PC-9 (cell line): ENCODE measurements at regions not wholly inside any gene's neighbourhood (a gene's known extent, or its start where the extent isn't known, plus 50 kb on each side); places are given as distances from the start of the nearest gene placed in this dataset.

ENCODE experiments used
- BruUV-seq: library from RNA; stranded (reverse); fragments of 400-500 nt; replicated peaks from 2 replicates; lab custom pipeline; 2021; lab: Mats Ljungman, UMichigan
- CTCF ChIA-PET: fragments of 300-600 bp; sonication (Branson Sonifier 250); formaldehyde crosslinking; loops from one replicate; lab custom pipeline; 2022; ENCODE audit warnings: antibody characterized with exemption; lab: Charles Lee
- POLR2A ChIA-PET: fragments of 300-600 bp; sonication (Branson Sonifier 250); formaldehyde crosslinking; loops from one replicate; lab custom pipeline; 2022; ENCODE audit warnings: antibody characterized with exemption; ENCODE audit not compliant: unreplicated experiment; lab: Charles Lee
- DNase-seq, 2 experiments: peaks; one replicate each; pipeline versions ENCODE4 v3.0.0 to v3.0.0-alpha.2; 2015 to 2022; ENCODE audit warnings: mixed read lengths in 1 of 2
- H2AFZ ChIP-seq: fragments of 200-600 bp; sonication (generic); 2 replicates; pipeline ENCODE4 v1.8.1; 2017; ENCODE audit warnings: antibody characterized with exemption
- H3F3A ChIP-seq: fragments of 200-600 bp; sonication (generic); 2 replicates; pipeline ENCODE4 v1.8.1; 2017; ENCODE audit warnings: antibody characterized with exemption, mild to moderate bottlenecking, low read depth; ENCODE audit not compliant: insufficient read depth
- H3K27ac ChIP-seq: fragments of 200-600 bp; sonication (generic); 2 replicates; pipeline ENCODE4 v1.6.1; 2016; ENCODE audit warnings: mixed run types
- H3K27me3 ChIP-seq: fragments of 200-600 bp; sonication (generic); 2 replicates; pipeline ENCODE4 v1.6.1; 2016; ENCODE audit warnings: low read depth, mixed run types; ENCODE audit not compliant: insufficient read depth
- H3K36me3 ChIP-seq: fragments of 200-600 bp; sonication (generic); 2 replicates; pipeline ENCODE4 v1.6.1; 2016; ENCODE audit warnings: low read depth, mixed run types
- H3K4me1 ChIP-seq: fragments of 200-600 bp; sonication (generic); replicated peaks from 2 replicates; pipeline ENCODE4 v1.6.1; 2016; ENCODE audit warnings: mixed run types; ENCODE audit not compliant: insufficient read depth
- H3K4me2 ChIP-seq: fragments of 200-600 bp; sonication (generic); 2 replicates; pipeline ENCODE4 v1.6.1; 2017; ENCODE audit warnings: mixed run types
- H3K4me3 ChIP-seq: fragments of 200-600 bp; sonication (generic); 2 replicates; pipeline ENCODE4 v1.6.1; 2016; ENCODE audit warnings: mixed run types
- H3K79me2 ChIP-seq: fragments of 200-600 bp; sonication (generic); 2 replicates; pipeline ENCODE4 v1.6.1; 2017; ENCODE audit warnings: low read depth, mixed run types
- H3K9me2 ChIP-seq: fragments of 200-600 bp; sonication (generic); 2 replicates; pipeline ENCODE4 v1.8.1; 2017; ENCODE audit warnings: mild to moderate bottlenecking; ENCODE audit not compliant: insufficient read depth
- H3K9me3 ChIP-seq: fragments of 200-600 bp; sonication (generic); 2 replicates; pipeline ENCODE4 v1.8.1; 2016; ENCODE audit warnings: low read depth; ENCODE audit not compliant: insufficient read depth
- H4K20me1 ChIP-seq: fragments of 200-600 bp; sonication (generic); 2 replicates; pipeline ENCODE4 v1.8.1; 2017; ENCODE audit not compliant: insufficient read depth
- EZH2 ChIP-seq: fragments of 200-600 bp; sonication (generic); IDR thresholded peaks from 2 replicates; pipeline ENCODE4 v1.8.0; 2017; ENCODE audit warnings: antibody characterized with exemption, low read depth
- intact Hi-C: fragments of 100-400 bp; cut with micrococcal nuclease; formaldehyde crosslinking; loops from one replicate; pipeline ENCODE4 v1.10.0; 2022; ENCODE audit not compliant: unreplicated experiment
- TF ChIP-seq, protein P1 (sequence below): fragments of 200-600 bp; sonication (generic); conservative IDR thresholded peaks from 2 replicates; pipeline ENCODE4 v1.6.1; 2017; ENCODE audit warnings: mixed run types, antibody characterized with exemption, mild to moderate bottlenecking, moderate library complexity

DNA sequence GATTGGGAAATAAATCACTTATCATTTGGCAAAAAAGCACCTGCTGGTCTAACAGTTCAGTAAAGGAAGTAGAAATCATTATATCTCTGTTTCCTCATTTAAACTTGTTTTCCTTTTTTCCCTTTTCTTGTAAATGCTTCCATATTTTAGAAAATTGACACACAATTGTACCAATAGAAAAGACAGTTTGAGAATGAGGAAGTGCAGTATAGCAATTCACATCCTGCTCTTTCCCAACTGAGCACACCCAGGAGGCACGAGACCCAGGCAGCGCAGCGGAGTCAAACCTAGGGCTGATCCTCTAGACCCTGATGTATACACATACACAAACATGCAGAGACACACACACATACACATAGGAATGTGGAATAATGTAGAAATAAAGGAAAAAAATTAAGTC, 74.8 kb upstream of the PACRGL start:
- no peaks in the 10 kb centered on the region for H3K36me3 ChIP-seq
- H3K27me3 ChIP-seq: no peaks in the 10 kb centered on the region
- H3K9me3 ChIP-seq: no peaks in the 10 kb centered on the region
- H3K79me2 ChIP-seq: no peaks in the 10 kb centered on the region
- H2AFZ ChIP-seq: no peak overlapping the region
- H3F3A ChIP-seq: no peaks in the 10 kb centered on the region
- intact Hi-C loops: no loop called here
- no peaks in the 10 kb centered on the region for H3K4me1 ChIP-seq
- H3K9me2 ChIP-seq: no peaks in the 10 kb centered on the region
- H4K20me1 ChIP-seq: no peaks in the 10 kb centered on the region
- H3K27ac ChIP-seq: no peak overlapping the region
- no TSS peak for BruUV-seq
- DNase-seq: no peak
- H3K4me3 ChIP-seq: no peak overlapping the region
- POLR2A ChIA-PET: no interaction called here
- no peak for TF ChIP-seq EZH2
- TF ChIP-seq, protein P1, sequence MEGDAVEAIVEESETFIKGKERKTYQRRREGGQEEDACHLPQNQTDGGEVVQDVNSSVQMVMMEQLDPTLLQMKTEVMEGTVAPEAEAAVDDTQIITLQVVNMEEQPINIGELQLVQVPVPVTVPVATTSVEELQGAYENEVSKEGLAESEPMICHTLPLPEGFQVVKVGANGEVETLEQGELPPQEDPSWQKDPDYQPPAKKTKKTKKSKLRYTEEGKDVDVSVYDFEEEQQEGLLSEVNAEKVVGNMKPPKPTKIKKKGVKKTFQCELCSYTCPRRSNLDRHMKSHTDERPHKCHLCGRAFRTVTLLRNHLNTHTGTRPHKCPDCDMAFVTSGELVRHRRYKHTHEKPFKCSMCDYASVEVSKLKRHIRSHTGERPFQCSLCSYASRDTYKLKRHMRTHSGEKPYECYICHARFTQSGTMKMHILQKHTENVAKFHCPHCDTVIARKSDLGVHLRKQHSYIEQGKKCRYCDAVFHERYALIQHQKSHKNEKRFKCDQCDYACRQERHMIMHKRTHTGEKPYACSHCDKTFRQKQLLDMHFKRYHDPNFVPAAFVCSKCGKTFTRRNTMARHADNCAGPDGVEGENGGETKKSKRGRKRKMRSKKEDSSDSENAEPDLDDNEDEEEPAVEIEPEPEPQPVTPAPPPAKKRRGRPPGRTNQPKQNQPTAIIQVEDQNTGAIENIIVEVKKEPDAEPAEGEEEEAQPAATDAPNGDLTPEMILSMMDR: no peak
- CTCF ChIA-PET: no interaction called here
- H3K4me2 ChIP-seq: no peak overlapping the region

DNA sequence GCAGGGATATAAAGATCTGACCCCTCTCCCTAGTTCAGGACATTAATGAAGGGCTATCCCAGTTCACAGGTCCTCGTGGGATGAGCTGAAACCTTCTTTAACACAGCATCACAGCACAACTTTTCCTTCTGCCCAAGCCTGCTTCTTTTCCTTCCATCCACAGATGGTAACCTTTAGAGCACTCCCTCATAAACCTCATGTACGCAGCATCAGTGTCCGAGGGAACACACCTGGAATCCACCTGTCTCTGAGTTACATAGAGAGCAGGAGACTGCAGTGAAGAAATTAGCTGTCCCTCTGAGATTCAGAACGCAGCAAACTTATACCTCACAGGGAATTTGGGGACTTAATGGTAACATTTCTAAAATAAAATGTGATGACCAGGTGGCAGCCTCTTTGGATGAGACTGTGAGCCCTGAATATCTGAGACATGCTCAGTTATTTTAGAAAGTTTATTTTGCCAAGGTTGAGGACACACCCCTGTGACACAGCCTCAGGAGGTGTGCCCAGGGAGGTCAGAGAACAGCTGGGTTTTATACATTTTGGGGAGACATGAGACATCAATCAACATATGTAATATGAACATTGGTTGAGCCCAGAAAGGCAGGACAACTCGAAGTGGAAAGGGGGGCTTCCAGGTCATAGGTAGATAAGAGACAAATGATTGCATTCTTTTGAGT, 73.8 kb upstream of the PACRGL start:
- DNase-seq: no peak
- H3K4me3 ChIP-seq: no peak overlapping the region
- H3K27me3 ChIP-seq: no peaks in the 10 kb centered on the region
- intact Hi-C loops: no loop called here
- H3K36me3 ChIP-seq: no peaks in the 10 kb centered on the region
- ChIA-PET CTCF (no interaction called here), POLR2A (no interaction called here)
- H3K9me3 ChIP-seq: no peaks in the 10 kb centered on the region
- H3K9me2 ChIP-seq: no peaks in the 10 kb centered on the region
- no TSS peak for BruUV-seq
- H2AFZ ChIP-seq: no peak overlapping the region
- no peak for TF ChIP-seq EZH2
- TF ChIP-seq, protein P1: no peak
- H3K4me2 ChIP-seq: no peak overlapping the region
- H3K27ac ChIP-seq: no peak overlapping the region
- H4K20me1 ChIP-seq: no peaks in the 10 kb centered on the region
- no peaks in the 10 kb centered on the region for H3F3A ChIP-seq
- H3K4me1 ChIP-seq: no peaks in the 10 kb centered on the region
- H3K79me2 ChIP-seq: no peaks in the 10 kb centered on the region

DNA sequence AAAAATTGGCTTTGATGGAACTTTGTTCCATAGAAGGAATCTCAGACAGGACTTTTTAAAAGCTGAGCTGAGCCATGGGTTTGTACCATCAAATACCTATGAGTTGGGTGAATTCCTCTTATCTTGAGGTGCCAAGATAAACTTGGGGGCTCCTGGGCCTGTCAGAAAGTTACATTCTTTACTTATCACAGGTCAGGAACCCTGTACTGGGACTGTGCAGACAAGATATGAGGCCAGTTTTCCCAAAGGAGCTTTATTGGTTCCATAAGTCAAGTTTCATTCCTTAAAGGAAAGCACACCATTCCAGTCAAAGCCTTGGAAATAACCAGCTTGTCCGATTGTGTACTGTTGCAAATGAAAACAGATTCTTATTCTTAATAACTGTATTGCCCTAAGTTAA, 72.4 kb upstream of the PACRGL start:
- Histone ChIP-seq H3K4me1 (no peaks in the 10 kb centered on the region), H3F3A (no peaks in the 10 kb centered on the region), H3K27ac (no peak overlapping the region), H3K9me2 (no peaks in the 10 kb centered on the region), H4K20me1 (no peaks in the 10 kb centered on the region), H3K79me2 (no peaks in the 10 kb centered on the region), H3K4me3 (no peak overlapping the region), H3K27me3 (no peaks in the 10 kb centered on the region), H3K4me2 (no peak overlapping the region), H3K36me3 (no peaks in the 10 kb centered on the region), H3K9me3 (no peaks in the 10 kb centered on the region), H2AFZ (no peak overlapping the region)
- no peak for DNase-seq
- BruUV-seq: no TSS peak
- TF ChIP-seq, protein P1: no peak
- TF ChIP-seq EZH2: no peak
- ChIA-PET POLR2A (no interaction called here), CTCF (no interaction called here)
- intact Hi-C loops: no loop called here
